ENCODE measurements at regions not wholly inside any gene's neighbourhood (a gene's known extent, or its start where the extent isn't known, plus 50 kb on each side); places are given as distances from the start of the nearest gene placed in this dataset.

DNA sequence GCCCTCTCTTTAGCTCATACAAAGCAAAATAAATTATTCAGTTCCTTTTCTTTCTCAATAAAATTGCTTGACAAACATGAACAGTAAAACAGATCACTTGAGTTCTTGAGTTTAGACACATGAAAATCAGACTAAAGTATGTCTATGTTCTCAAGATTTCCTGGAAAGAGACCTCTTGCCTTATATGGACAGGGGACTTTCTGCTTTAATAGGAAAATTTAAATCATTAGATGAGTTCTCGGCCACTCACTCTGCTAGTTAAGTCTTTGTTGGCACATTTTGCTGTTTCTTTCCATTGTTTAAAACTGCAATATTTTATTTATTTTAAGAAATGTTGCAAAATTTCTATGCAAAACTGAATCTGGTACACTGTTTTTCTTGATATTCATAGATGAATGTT, 207.8 kb downstream of the RND3 start:
- no peak overlapping the region for H3K4me3 ChIP-seq (replicated peaks; ENCODE audit: low read depth, low read length)
- TF ChIP-seq CTCF (IDR thresholded peaks at IDR 0.05; ENCODE audit: low read length, missing control alignments): no peak
- peak; percentile 27 for DNase-seq (ENCODE audit: low read depth)

DNA sequence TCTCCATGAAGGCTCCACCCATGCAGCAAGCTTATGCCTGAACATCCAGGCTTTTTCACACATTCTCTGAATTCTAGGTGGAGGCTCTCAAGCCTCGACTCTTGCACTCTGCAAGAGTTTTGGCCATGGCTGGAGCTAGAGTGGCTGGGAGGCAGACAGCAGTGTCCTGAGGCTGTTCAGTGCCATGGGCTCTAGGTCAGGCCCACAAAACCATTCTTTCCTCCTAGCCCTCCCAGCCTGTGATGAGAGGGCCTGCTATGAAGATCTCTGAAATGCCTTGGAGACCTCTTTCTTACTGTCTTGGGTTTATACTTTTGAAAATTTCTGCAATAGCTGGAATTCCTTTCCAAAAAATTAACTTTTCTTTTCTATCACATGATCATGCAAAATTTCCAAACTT, 210.7 kb downstream of the RND3 start:
- no peak overlapping the region for H3K4me3 ChIP-seq (replicated peaks; ENCODE audit: low read depth, low read length)
- no peak for DNase-seq (ENCODE audit: low read depth)
- TF ChIP-seq CTCF (IDR thresholded peaks at IDR 0.05; ENCODE audit: low read length, missing control alignments): no peak

DNA sequence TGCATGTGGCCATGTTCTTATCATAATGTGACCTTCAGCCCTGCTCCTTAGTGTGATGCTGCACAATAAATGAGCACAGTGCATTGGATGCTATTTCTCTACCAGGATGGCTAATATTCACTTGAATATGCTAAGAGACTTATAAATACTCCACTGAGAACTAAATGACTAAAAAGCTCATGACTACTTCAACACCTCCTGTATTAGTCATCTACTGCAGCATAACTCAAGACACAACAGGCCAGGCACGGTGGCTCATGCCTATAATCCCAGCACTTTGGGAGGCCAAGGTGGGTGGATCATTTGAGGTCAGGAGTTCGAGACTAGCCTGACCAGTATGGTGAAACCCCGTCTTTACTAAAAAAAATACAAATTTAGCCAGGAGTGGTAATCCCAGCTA, 213.4 kb downstream of the RND3 start:
- H3K4me3 ChIP-seq (replicated peaks; ENCODE audit: low read depth, low read length): no peak overlapping the region
- no peak for TF ChIP-seq CTCF (IDR thresholded peaks at IDR 0.05; ENCODE audit: low read length, missing control alignments)
- DNase-seq (ENCODE audit: low read depth): no peak

DNA sequence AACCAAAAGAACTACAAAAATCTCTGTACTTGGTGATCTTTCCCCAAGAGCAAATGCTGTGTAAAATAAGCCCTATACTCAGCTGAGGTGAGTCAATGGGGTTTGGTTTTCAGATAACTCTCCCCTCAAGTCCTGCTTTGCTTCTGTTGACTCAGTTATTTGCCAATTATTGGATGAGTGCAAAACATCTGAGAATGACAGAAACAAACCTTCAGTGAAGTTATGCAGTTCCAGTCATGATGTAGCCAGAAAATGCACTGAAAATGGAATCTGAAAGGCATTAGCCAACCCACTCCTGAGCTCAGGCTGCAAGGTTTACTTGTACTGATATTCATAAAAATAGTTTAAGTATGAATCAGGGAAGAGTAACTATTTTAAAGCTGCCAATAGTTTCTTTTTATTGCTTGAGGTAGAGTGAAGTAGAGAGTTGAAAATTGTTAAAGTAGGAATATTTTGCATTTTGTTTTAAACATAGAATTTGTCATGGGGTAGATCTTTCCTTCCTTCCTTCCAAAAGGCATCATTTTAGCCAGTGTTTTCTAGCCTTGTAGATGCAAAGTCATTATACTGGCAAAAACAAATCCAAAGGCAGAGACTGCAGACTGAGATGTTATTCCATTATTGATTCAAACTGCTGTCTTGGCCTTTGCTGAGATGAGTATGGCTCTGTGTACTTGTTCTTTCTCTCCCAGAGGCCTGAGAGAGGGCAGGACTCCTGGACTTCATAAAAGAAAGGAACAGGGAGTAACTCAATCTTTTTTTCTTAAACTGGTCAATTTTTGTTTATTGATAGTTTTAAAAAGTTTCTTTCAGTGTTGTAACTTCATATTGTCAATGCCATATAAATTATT, 215.3 kb downstream of the RND3 start:
- no peak overlapping the region for H3K4me3 ChIP-seq (replicated peaks; ENCODE audit: low read depth, low read length)
- no peak for TF ChIP-seq CTCF (IDR thresholded peaks at IDR 0.05; ENCODE audit: low read length, missing control alignments)
- peak; percentile 56 for DNase-seq (ENCODE audit: low read depth)

- no peak overlapping the region for H3K4me3 ChIP-seq (replicated peaks; ENCODE audit: low read depth, low read length)
- peak; percentile 22 for DNase-seq (ENCODE audit: low read depth)
- TF ChIP-seq CTCF (IDR thresholded peaks at IDR 0.05; ENCODE audit: low read length, missing control alignments): no peak
Measured at GRCh38 chr2:150267651-150268415, 219.6 kb downstream of the RND3 start.

GRCh38 chr2:150266931-150267330, 220.5 kb downstream of the RND3 start:
- TF ChIP-seq CTCF (IDR thresholded peaks at IDR 0.05; ENCODE audit: low read length, missing control alignments): no peak
- DNase-seq (ENCODE audit: low read depth): no peak
- H3K4me3 ChIP-seq (replicated peaks; ENCODE audit: low read depth, low read length): no peak overlapping the region
